A673 (cell line): ENCODE measurements at regions not wholly inside any gene's neighbourhood (a gene's known extent, or its start where the extent isn't known, plus 50 kb on each side); places are given as distances from the start of the nearest gene placed in this dataset.

Source experiments
- EZH2 ChIP-seq: fragments of 200-600 bp; sonication (generic); IDR thresholded peaks from 2 replicates; pipeline ENCODE4 v1.6.1; 2017; ENCODE audit warnings: borderline replicate concordance, low read depth, mild to moderate bottlenecking, mixed read lengths, antibody characterized with exemption, low read length; ENCODE audit not compliant: poor library complexity, severe bottlenecking
- TF ChIP-seq, protein P1 (sequence below): fragments of 300-800, 200-600 bp; sonication (generic); conservative IDR thresholded peaks from 2 replicates; pipeline ENCODE4 v1.5.1; 2017; ENCODE audit warnings: low read depth, mild to moderate bottlenecking, antibody characterized with exemption, low read length, moderate library complexity, mixed read lengths

DNA sequence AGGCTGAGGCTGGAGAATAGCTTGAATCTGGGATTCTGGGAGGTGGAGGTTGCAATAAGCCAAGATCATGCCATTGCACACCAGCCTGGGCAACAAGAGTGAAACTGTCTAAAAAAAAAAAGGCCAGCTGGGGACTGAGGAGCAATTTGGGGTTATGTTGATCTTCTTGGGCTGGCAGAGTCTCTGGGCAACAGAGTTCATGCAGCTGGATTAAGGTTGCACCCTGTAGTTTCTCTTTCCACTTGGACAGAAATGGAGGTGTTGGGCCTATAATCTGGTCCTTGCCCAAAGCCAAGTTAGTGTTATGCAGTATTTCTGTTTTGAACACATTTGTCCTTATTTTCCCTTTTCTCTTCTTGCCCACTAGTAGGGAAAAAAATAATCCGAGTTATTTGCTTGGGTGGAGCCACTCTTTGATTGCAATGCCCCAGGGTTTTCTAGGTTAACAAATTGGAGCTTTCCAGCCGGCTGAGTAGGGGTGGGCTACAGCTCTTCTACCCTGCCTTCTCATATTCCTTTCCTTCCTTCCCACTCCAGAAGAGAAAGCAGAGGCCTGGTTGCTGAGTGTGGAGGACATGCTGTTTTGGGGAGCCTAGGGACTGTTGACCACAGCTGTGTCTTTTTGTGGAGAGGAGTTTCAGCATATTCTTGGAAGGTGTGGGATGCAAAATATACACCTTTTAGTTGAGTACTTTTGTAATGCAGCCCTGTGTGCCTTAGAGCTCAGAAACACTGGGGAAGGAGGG is 213.9 kb downstream of the SOX4 start:
- TF ChIP-seq, protein P1, sequence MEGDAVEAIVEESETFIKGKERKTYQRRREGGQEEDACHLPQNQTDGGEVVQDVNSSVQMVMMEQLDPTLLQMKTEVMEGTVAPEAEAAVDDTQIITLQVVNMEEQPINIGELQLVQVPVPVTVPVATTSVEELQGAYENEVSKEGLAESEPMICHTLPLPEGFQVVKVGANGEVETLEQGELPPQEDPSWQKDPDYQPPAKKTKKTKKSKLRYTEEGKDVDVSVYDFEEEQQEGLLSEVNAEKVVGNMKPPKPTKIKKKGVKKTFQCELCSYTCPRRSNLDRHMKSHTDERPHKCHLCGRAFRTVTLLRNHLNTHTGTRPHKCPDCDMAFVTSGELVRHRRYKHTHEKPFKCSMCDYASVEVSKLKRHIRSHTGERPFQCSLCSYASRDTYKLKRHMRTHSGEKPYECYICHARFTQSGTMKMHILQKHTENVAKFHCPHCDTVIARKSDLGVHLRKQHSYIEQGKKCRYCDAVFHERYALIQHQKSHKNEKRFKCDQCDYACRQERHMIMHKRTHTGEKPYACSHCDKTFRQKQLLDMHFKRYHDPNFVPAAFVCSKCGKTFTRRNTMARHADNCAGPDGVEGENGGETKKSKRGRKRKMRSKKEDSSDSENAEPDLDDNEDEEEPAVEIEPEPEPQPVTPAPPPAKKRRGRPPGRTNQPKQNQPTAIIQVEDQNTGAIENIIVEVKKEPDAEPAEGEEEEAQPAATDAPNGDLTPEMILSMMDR = no peak
- TF ChIP-seq EZH2 = no peak
